Endothelial cell of umbilical vein (primary cell): ENCODE measurements at regions not wholly inside any gene's neighbourhood (a gene's known extent, or its start where the extent isn't known, plus 50 kb on each side); places are given as distances from the start of the nearest gene placed in this dataset.

Experiments
- EZH2 ChIP-seq: IDR thresholded peaks from 2 replicates; pipeline ENCODE4 v1.6.1; 2012; ENCODE audit warnings: borderline replicate concordance, low read depth, mild to moderate bottlenecking, moderate library complexity, low read length, inconsistent platforms; ENCODE audit not compliant: severe bottlenecking
- FOS ChIP-seq: IDR thresholded peaks from 2 replicates; pipeline ENCODE4 v1.6.1; 2011; ENCODE audit warnings: mild to moderate bottlenecking, low read length, moderate library complexity, borderline replicate concordance; ENCODE audit not compliant: insufficient read depth
- JUN ChIP-seq: IDR thresholded peaks from 2 replicates; pipeline ENCODE4 v1.6.1; 2011; ENCODE audit warnings: borderline replicate concordance, low read depth; ENCODE audit not compliant: insufficient read length, insufficient read depth
- MYC ChIP-seq: IDR thresholded peaks from one replicate; pipeline ENCODE4 v1.6.1; 2011; ENCODE audit warnings: mild to moderate bottlenecking, low read depth, low read length
- POLR2A ChIP-seq: IDR thresholded peaks from 2 replicates; pipeline ENCODE4 v1.6.1; 2012; ENCODE audit warnings: low read depth, mild to moderate bottlenecking, control low read depth, low read length
- POLR2AphosphoS5 ChIP-seq: IDR thresholded peaks from 2 replicates; pipeline ENCODE4 v1.6.1; 2012; ENCODE audit warnings: low read depth, mild to moderate bottlenecking, control low read depth, low read length, moderate library complexity; ENCODE audit not compliant: insufficient read depth
- TF ChIP-seq, protein P1 (sequence below): IDR thresholded peaks from 2 replicates; pipeline ENCODE4 v1.6.1; 2011; ENCODE audit not compliant: insufficient read depth, insufficient read length
- TF ChIP-seq, protein P2 (sequence below), 2 donors: IDR thresholded peaks; 1 replicate in 1 of 2; 2 replicates in 1 of 2; pipeline ENCODE4 v1.5.1; 2011; ENCODE audit warnings: low read length in 2 of 2, mild to moderate bottlenecking in 2 of 2, moderate library complexity in 2 of 2, control low read depth in 1 of 2, inconsistent platforms in 1 of 2, low read depth in 1 of 2; ENCODE audit not compliant: insufficient read depth in 1 of 2; ENCODE audit errors: extremely low read depth in 1 of 2

- TF ChIP-seq, protein P1, sequence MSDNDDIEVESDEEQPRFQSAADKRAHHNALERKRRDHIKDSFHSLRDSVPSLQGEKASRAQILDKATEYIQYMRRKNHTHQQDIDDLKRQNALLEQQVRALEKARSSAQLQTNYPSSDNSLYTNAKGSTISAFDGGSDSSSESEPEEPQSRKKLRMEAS, result no peak
- TF ChIP-seq EZH2, result no peak
- TF ChIP-seq POLR2AphosphoS5, result no peak
- TF ChIP-seq, protein P2, sequence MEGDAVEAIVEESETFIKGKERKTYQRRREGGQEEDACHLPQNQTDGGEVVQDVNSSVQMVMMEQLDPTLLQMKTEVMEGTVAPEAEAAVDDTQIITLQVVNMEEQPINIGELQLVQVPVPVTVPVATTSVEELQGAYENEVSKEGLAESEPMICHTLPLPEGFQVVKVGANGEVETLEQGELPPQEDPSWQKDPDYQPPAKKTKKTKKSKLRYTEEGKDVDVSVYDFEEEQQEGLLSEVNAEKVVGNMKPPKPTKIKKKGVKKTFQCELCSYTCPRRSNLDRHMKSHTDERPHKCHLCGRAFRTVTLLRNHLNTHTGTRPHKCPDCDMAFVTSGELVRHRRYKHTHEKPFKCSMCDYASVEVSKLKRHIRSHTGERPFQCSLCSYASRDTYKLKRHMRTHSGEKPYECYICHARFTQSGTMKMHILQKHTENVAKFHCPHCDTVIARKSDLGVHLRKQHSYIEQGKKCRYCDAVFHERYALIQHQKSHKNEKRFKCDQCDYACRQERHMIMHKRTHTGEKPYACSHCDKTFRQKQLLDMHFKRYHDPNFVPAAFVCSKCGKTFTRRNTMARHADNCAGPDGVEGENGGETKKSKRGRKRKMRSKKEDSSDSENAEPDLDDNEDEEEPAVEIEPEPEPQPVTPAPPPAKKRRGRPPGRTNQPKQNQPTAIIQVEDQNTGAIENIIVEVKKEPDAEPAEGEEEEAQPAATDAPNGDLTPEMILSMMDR (IDR thresholded peaks at IDR 0.05; ENCODE audit: extremely low read depth in 1 of 2, insufficient read depth in 1 of 2, low read depth in 1 of 2, low read length in 2 of 2), result no peak
- no peak for TF ChIP-seq FOS
- no peak for TF ChIP-seq POLR2A
- TF ChIP-seq JUN, result no peak
- TF ChIP-seq MYC, result no peak
Measured at GRCh38 chr5:71789746-71790145, 70.7 kb downstream of the CARTPT start.
